ENCODE measurements at regions not wholly inside any gene's neighbourhood (a gene's known extent, or its start where the extent isn't known, plus 50 kb on each side); places are given as distances from the start of the nearest gene placed in this dataset.

GRCh38 chr18:78525366-78526111 is 454.1 kb upstream of the SALL3 start:
- no peaks in the 10 kb centered on the region for H3K4me1 Mint-ChIP-seq
- no peak overlapping the region for H3K27ac Mint-ChIP-seq
- no peak overlapping the region for H3K4me3 Mint-ChIP-seq
- H3K36me3 Mint-ChIP-seq = no peaks in the 10 kb centered on the region
- no peaks in the 10 kb centered on the region for H3K9me3 Mint-ChIP-seq
- peaks cover under 1% of the 10 kb centered on the region for H3K27me3 Mint-ChIP-seq

GRCh38 chr18:78526275-78526674 is 453.3 kb upstream of the SALL3 start:
- Mint-ChIP-seq H3K27ac (no peak overlapping the region), H3K9me3 (no peaks in the 10 kb centered on the region), H3K4me1 (no peaks in the 10 kb centered on the region), H3K27me3 (peaks cover 4% of the 10 kb centered on the region), H3K36me3 (no peaks in the 10 kb centered on the region), H3K4me3 (no peak overlapping the region)

- Mint-ChIP-seq H3K4me1 (no peaks in the 10 kb centered on the region), H3K27me3 (peaks cover 4% of the 10 kb centered on the region), H3K36me3 (no peaks in the 10 kb centered on the region), H3K9me3 (no peaks in the 10 kb centered on the region), H3K27ac (no peak overlapping the region), H3K4me3 (no peak overlapping the region)
Measured at GRCh38 chr18:78526923-78527711, 452.5 kb upstream of the SALL3 start.

GRCh38 chr18:78527984-78528383 is 451.6 kb upstream of the SALL3 start:
- Mint-ChIP-seq H3K36me3 (no peaks in the 10 kb centered on the region), H3K4me3 (no peak overlapping the region), H3K27me3 (peaks cover 4% of the 10 kb centered on the region), H3K4me1 (no peaks in the 10 kb centered on the region), H3K9me3 (no peaks in the 10 kb centered on the region), H3K27ac (no peak overlapping the region)

GRCh38 chr18:78528411-78529258 is 451.0 kb upstream of the SALL3 start:
- peaks cover 4% of the 10 kb centered on the region for H3K27me3 Mint-ChIP-seq
- no peak overlapping the region for H3K27ac Mint-ChIP-seq
- no peaks in the 10 kb centered on the region for H3K36me3 Mint-ChIP-seq
- no peaks in the 10 kb centered on the region for H3K4me1 Mint-ChIP-seq
- no peaks in the 10 kb centered on the region for H3K9me3 Mint-ChIP-seq
- no peak overlapping the region for H3K4me3 Mint-ChIP-seq

- no peaks in the 10 kb centered on the region for H3K36me3 Mint-ChIP-seq
- H3K4me1 Mint-ChIP-seq = no peaks in the 10 kb centered on the region
- H3K27me3 Mint-ChIP-seq = peaks cover 10% of the 10 kb centered on the region
- no peak overlapping the region for H3K27ac Mint-ChIP-seq
- no peak overlapping the region for H3K4me3 Mint-ChIP-seq
- H3K9me3 Mint-ChIP-seq = no peaks in the 10 kb centered on the region
Measured at GRCh38 chr18:78531637-78532036, 448.0 kb upstream of the SALL3 start.

GRCh38 chr18:78538669-78539440 is 440.8 kb upstream of the SALL3 start:
- Mint-ChIP-seq H3K4me3 (no peak overlapping the region), H3K27me3 (peaks cover 7% of the 10 kb centered on the region), H3K27ac (no peak overlapping the region), H3K36me3 (no peaks in the 10 kb centered on the region), H3K4me1 (no peaks in the 10 kb centered on the region), H3K9me3 (no peaks in the 10 kb centered on the region)

- no peaks in the 10 kb centered on the region for H3K9me3 Mint-ChIP-seq
- no peak overlapping the region for H3K4me3 Mint-ChIP-seq
- H3K4me1 Mint-ChIP-seq = no peaks in the 10 kb centered on the region
- no peak overlapping the region for H3K27ac Mint-ChIP-seq
- H3K36me3 Mint-ChIP-seq = no peaks in the 10 kb centered on the region
- H3K27me3 Mint-ChIP-seq = peaks cover 1% of the 10 kb centered on the region
Measured at GRCh38 chr18:78540636-78541529, 438.7 kb upstream of the SALL3 start.

GRCh38 chr18:78542204-78542603 is 437.4 kb upstream of the SALL3 start:
- no peaks in the 10 kb centered on the region for H3K9me3 Mint-ChIP-seq

GRCh38 chr18:78543201-78543725 is 436.4 kb upstream of the SALL3 start:
- Mint-ChIP-seq H3K27me3 (peaks cover 1% of the 10 kb centered on the region), H3K27ac (no peak overlapping the region), H3K4me1 (no peaks in the 10 kb centered on the region), H3K4me3 (no peak overlapping the region), H3K36me3 (no peaks in the 10 kb centered on the region), H3K9me3 (no peaks in the 10 kb centered on the region)

More at GRCh38 chr18:78542204-78542603, 437.4 kb upstream of the SALL3 start:
- Mint-ChIP-seq H3K27ac (no peak overlapping the region), H3K4me3 (no peak overlapping the region), H3K36me3 (no peaks in the 10 kb centered on the region), H3K27me3 (peaks cover 1% of the 10 kb centered on the region), H3K4me1 (no peaks in the 10 kb centered on the region)

GRCh38 chr18:78546281-78546680 is 433.3 kb upstream of the SALL3 start:
- Mint-ChIP-seq H3K36me3 (no peaks in the 10 kb centered on the region), H3K4me1 (no peaks in the 10 kb centered on the region), H3K27ac (no peak overlapping the region), H3K9me3 (no peaks in the 10 kb centered on the region), H3K27me3 (no peaks in the 10 kb centered on the region), H3K4me3 (no peak overlapping the region)

- Mint-ChIP-seq H3K4me1 (no peaks in the 10 kb centered on the region), H3K4me3 (no peak overlapping the region), H3K36me3 (no peaks in the 10 kb centered on the region), H3K9me3 (no peaks in the 10 kb centered on the region), H3K27me3 (no peaks in the 10 kb centered on the region), H3K27ac (no peak overlapping the region)
Measured at GRCh38 chr18:78547817-78548216, 431.8 kb upstream of the SALL3 start.

- Mint-ChIP-seq H3K36me3 (no peaks in the 10 kb centered on the region), H3K27ac (no peak overlapping the region), H3K27me3 (no peaks in the 10 kb centered on the region), H3K4me1 (no peaks in the 10 kb centered on the region), H3K4me3 (no peak overlapping the region), H3K9me3 (no peaks in the 10 kb centered on the region)
Measured at GRCh38 chr18:78548261-78549058, 431.2 kb upstream of the SALL3 start.

All from activated naive CD4-positive, alpha-beta T cell treated with anti-CD3 and anti-CD28 coated beads, Interleukin-2, amount 50 U/mL, for 24 hours (primary cell).